Osteoblast (primary cell): ENCODE measurements at regions not wholly inside any gene's neighbourhood (a gene's known extent, or its start where the extent isn't known, plus 50 kb on each side); places are given as distances from the start of the nearest gene placed in this dataset.

Source experiments
- DNase-seq: peaks from one replicate; pipeline ENCODE4 v3.0.0; 2011; ENCODE audit warnings: low spot score, mixed read lengths; ENCODE audit not compliant: insufficient read length; ENCODE audit errors: missing footprints
- H2AFZ ChIP-seq: 2 replicates; pipeline ENCODE4 v1.6.0; 2011; ENCODE audit warnings: mild to moderate bottlenecking, low read length
- H3K27ac ChIP-seq: 2 replicates; pipeline ENCODE4 v1.5.1; 2011; ENCODE audit warnings: mild to moderate bottlenecking, low read depth, low read length, moderate library complexity
- H3K27me3 ChIP-seq: 2 replicates; pipeline ENCODE4 v1.6.0; 2012; ENCODE audit warnings: mild to moderate bottlenecking, control low read depth, inconsistent platforms, low read length, moderate library complexity; ENCODE audit not compliant: insufficient read depth
- H3K36me3 ChIP-seq: 2 replicates; pipeline ENCODE4 v1.5.1; 2011; ENCODE audit warnings: mild to moderate bottlenecking, low read length, control low read depth, moderate library complexity; ENCODE audit not compliant: insufficient read depth
- H3K4me1 ChIP-seq: 2 replicates; pipeline ENCODE4 v1.5.1; 2011; ENCODE audit warnings: mild to moderate bottlenecking, low read length, control low read depth, moderate library complexity; ENCODE audit not compliant: insufficient read depth
- H3K4me2 ChIP-seq: 2 replicates; pipeline ENCODE4 v1.6.0; 2011; ENCODE audit warnings: mild to moderate bottlenecking, low read length; ENCODE audit not compliant: insufficient read depth
- H3K4me3 ChIP-seq: fragments of 200-600 bp; sonication (generic); 3 replicates; pipeline ENCODE4 v1.5.1; 2012; ENCODE audit warnings: mild to moderate bottlenecking, low read length, inconsistent platforms; ENCODE audit not compliant: insufficient read depth
- H3K79me2 ChIP-seq: 2 replicates; pipeline ENCODE4 v1.6.0; 2012; ENCODE audit warnings: mild to moderate bottlenecking, low read length, control low read depth, inconsistent platforms; ENCODE audit not compliant: insufficient read depth
- H3K9me3 ChIP-seq: 2 replicates; pipeline ENCODE4 v1.5.1; 2011; ENCODE audit warnings: low read depth, low read length, control low read depth
- H4K20me1 ChIP-seq: 2 replicates; pipeline ENCODE4 v1.6.0; 2012; ENCODE audit warnings: mild to moderate bottlenecking, low read length, control low read depth; ENCODE audit not compliant: insufficient read depth
- CTCF ChIP-seq: IDR thresholded peaks from 2 replicates; pipeline ENCODE4 v1.5.1; 2011; ENCODE audit warnings: mild to moderate bottlenecking, low read depth, low read length, moderate library complexity; ENCODE audit errors: extremely low read depth

- H4K20me1 ChIP-seq: no peaks in the 10 kb centered on the region
- no peaks in the 10 kb centered on the region for H3K36me3 ChIP-seq
- no peak overlapping the region for H2AFZ ChIP-seq
- no peaks in the 10 kb centered on the region for H3K27me3 ChIP-seq
- no peaks in the 10 kb centered on the region for H3K9me3 ChIP-seq
- H3K27ac ChIP-seq: no peak overlapping the region
- no peak for TF ChIP-seq CTCF
- H3K4me3 ChIP-seq: no peak overlapping the region
- H3K4me2 ChIP-seq: no peak overlapping the region
- peaks cover 7% of the 10 kb centered on the region for H3K4me1 ChIP-seq
- no peaks in the 10 kb centered on the region for H3K79me2 ChIP-seq
- no peak for DNase-seq
Observed at GRCh38 chr4:24244663-24245490, 339.5 kb downstream of the DHX15 start.

DNA sequence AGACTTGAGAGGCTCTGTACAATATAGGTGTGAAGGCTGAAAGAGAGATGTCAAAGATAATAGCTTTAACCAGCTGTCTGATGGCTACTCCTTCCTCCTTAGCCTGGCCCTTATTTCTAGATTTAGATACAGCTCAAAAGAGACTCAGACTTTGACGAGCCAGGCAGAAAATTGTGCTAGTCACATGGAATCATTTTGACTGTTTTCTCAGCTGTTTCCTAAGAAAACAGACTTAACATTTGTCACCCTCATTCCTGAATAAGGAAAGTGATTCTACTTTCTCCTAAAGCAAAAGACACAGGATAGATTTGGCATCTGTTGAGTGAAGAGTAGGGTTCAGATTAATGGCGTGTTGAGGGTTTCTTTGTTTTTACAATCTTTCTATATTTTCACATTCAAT, 340.7 kb downstream of the DHX15 start:
- H3K4me1 ChIP-seq: no peaks in the 10 kb centered on the region
- H2AFZ ChIP-seq: peak overlapping the region; percentile 9
- H3K27me3 ChIP-seq: no peaks in the 10 kb centered on the region
- no peak overlapping the region for H3K4me2 ChIP-seq
- no peak for TF ChIP-seq CTCF
- H3K4me3 ChIP-seq: no peak overlapping the region
- H3K36me3 ChIP-seq: no peaks in the 10 kb centered on the region
- no peak for DNase-seq
- H3K27ac ChIP-seq: no peak overlapping the region
- H4K20me1 ChIP-seq: no peaks in the 10 kb centered on the region
- no peaks in the 10 kb centered on the region for H3K9me3 ChIP-seq
- no peaks in the 10 kb centered on the region for H3K79me2 ChIP-seq

- H3K27ac ChIP-seq: no peak overlapping the region
- no peak overlapping the region for H2AFZ ChIP-seq
- H3K27me3 ChIP-seq: peaks cover 2% of the 10 kb centered on the region
- no peaks in the 10 kb centered on the region for H3K4me1 ChIP-seq
- H4K20me1 ChIP-seq: no peaks in the 10 kb centered on the region
- no peaks in the 10 kb centered on the region for H3K9me3 ChIP-seq
- no peaks in the 10 kb centered on the region for H3K79me2 ChIP-seq
- no peak overlapping the region for H3K4me2 ChIP-seq
- H3K4me3 ChIP-seq: no peak overlapping the region
- no peaks in the 10 kb centered on the region for H3K36me3 ChIP-seq
- DNase-seq: no peak
- TF ChIP-seq CTCF: no peak
Observed at GRCh38 chr4:24241511-24241910, 342.8 kb downstream of the DHX15 start.

GRCh38 chr4:24240655-24241054, 343.7 kb downstream of the DHX15 start:
- TF ChIP-seq CTCF: no peak
- no peak for DNase-seq
- Histone ChIP-seq H4K20me1 (no peaks in the 10 kb centered on the region), H3K27ac (no peak overlapping the region), H3K79me2 (no peaks in the 10 kb centered on the region), H2AFZ (no peak overlapping the region), H3K4me3 (no peak overlapping the region), H3K4me1 (no peaks in the 10 kb centered on the region), H3K36me3 (no peaks in the 10 kb centered on the region), H3K4me2 (no peak overlapping the region), H3K9me3 (no peaks in the 10 kb centered on the region), H3K27me3 (peaks cover 2% of the 10 kb centered on the region)
